GM23338 (cell line): ENCODE measurements at regions not wholly inside any gene's neighbourhood (a gene's known extent, or its start where the extent isn't known, plus 50 kb on each side); places are given as distances from the start of the nearest gene placed in this dataset.

Source experiments
- CREB1 ChIP-seq: fragments of 250-450 bp; sonication (Bioruptor Pico); IDR thresholded peaks from 2 replicates; pipeline ENCODE4 v1.5.0; 2020; ENCODE audit warnings: low read depth, mild to moderate bottlenecking, moderate library complexity
- CTCF ChIP-seq, 2 experiments: fragments of 200-600 bp in 1 of 2; sonication (generic) in 1 of 2; conservative IDR thresholded peaks; 2 replicates each; pipeline versions ENCODE4 v1.5.1 to v1.6.1; 2016 to 2017; ENCODE audit warnings: antibody characterized with exemption in 2 of 2, low read depth in 2 of 2, mild to moderate bottlenecking in 2 of 2, moderate library complexity in 1 of 2
- EZH2 ChIP-seq: fragments of 200-600 bp; sonication (generic); IDR thresholded peaks from one replicate; pipeline ENCODE4 v1.8.0; 2017; ENCODE audit warnings: antibody characterized with exemption, mild to moderate bottlenecking, low read depth; ENCODE audit not compliant: unreplicated experiment
- EZH2phosphoT487 ChIP-seq: fragments of 200-600 bp; sonication (generic); IDR thresholded peaks from one replicate; pipeline ENCODE4 v1.8.1; 2018; ENCODE audit warnings: antibody characterized with exemption; ENCODE audit not compliant: unreplicated experiment
- JUNB ChIP-seq: IDR thresholded peaks from one replicate; pipeline ENCODE4 v1.6.1; 2016; ENCODE audit warnings: antibody characterized with exemption; ENCODE audit not compliant: unreplicated experiment
- POLR2AphosphoS5 ChIP-seq: IDR thresholded peaks from 2 replicates; pipeline ENCODE4 v1.6.1; 2016; ENCODE audit warnings: antibody characterized with exemption, low read depth
- REST ChIP-seq: IDR thresholded peaks from one replicate; pipeline ENCODE4 v1.6.1; 2018; ENCODE audit warnings: antibody characterized with exemption; ENCODE audit not compliant: unreplicated experiment
- ZNF114 ChIP-seq: fragments of 250-450 bp; sonication (Bioruptor Pico); IDR thresholded peaks from 2 replicates; pipeline ENCODE4 v1.5.0; 2020; ENCODE audit warnings: mild to moderate bottlenecking, moderate library complexity

- TF ChIP-seq CTCF (conservative IDR thresholded peaks at IDR 0.05; ENCODE audit: low read depth in 2 of 2) (no peak), EZH2phosphoT487 (no peak), ZNF114 (no peak), EZH2 (no peak), REST (no peak), POLR2AphosphoS5 (no peak), JUNB (no peak), CREB1 (CRISPR knock-in tag) (no peak)
These were observed 396.0 kb upstream of the SMIM31 start for GRCh38 chr4:164357957-164358356.
